NB4 (cell line): ENCODE measurements at regions not wholly inside any gene's neighbourhood (a gene's known extent, or its start where the extent isn't known, plus 50 kb on each side); places are given as distances from the start of the nearest gene placed in this dataset.

ENCODE experiments used
- DNase-seq: peaks from one replicate; pipeline ENCODE4 v3.0.0; 2010; ENCODE audit warnings: low read depth
- H3K4me3 ChIP-seq: one replicate; pipeline ENCODE4 v1.5.1; 2011; ENCODE audit warnings: mild to moderate bottlenecking, low read depth, low read length, moderate library complexity
- CTCF ChIP-seq: IDR thresholded peaks from one replicate; pipeline ENCODE4 v1.5.1; 2012; ENCODE audit warnings: low read depth, low read length
- MAX ChIP-seq: IDR thresholded peaks from 2 replicates; pipeline ENCODE4 v1.6.1; 2011; ENCODE audit warnings: low read depth, low read length
- MYC ChIP-seq: IDR thresholded peaks from 2 replicates; pipeline ENCODE4 v1.6.1; 2011; ENCODE audit warnings: low read depth, low read length
- POLR2A ChIP-seq: IDR thresholded peaks from 2 replicates; pipeline ENCODE4 v1.6.1; 2011; ENCODE audit warnings: mild to moderate bottlenecking; ENCODE audit not compliant: insufficient read length; ENCODE audit errors: extremely low read depth

- H3K4me3 ChIP-seq, result no peak overlapping the region
- TF ChIP-seq MYC (no peak), MAX (no peak), CTCF (no peak), POLR2A (no peak)
- no peak for DNase-seq
Observed at GRCh38 chr4:183843248-183843671, 61.8 kb upstream of the STOX2 start.

GRCh38 chr4:183846951-183847350, 58.2 kb upstream of the STOX2 start:
- TF ChIP-seq MAX, result no peak
- no peak for TF ChIP-seq CTCF
- TF ChIP-seq POLR2A, result no peak
- TF ChIP-seq MYC, result no peak
- DNase-seq, result no peak
- no peak overlapping the region for H3K4me3 ChIP-seq

- no peak overlapping the region for H3K4me3 ChIP-seq
- TF ChIP-seq MAX, result no peak
- no peak for TF ChIP-seq CTCF
- TF ChIP-seq MYC, result no peak
- TF ChIP-seq POLR2A, result no peak
- no peak for DNase-seq
Observed at GRCh38 chr4:183848805-183849204, 56.3 kb upstream of the STOX2 start.

- no peak for DNase-seq
- H3K4me3 ChIP-seq, result no peak overlapping the region
- no peak for TF ChIP-seq MAX
Observed at GRCh38 chr4:183852910-183853547, 52.1 kb upstream of the STOX2 start.

- H3K4me3 ChIP-seq, result no peak overlapping the region
- no peak for DNase-seq
- TF ChIP-seq POLR2A (no peak), MYC (no peak), CTCF (no peak), MAX (no peak)
Observed at GRCh38 chr4:183853548-183853940, 51.6 kb upstream of the STOX2 start.
